ENCODE measurements at regions not wholly inside any gene's neighbourhood (a gene's known extent, or its start where the extent isn't known, plus 50 kb on each side); places are given as distances from the start of the nearest gene placed in this dataset.

- no peak for DNase-seq
Measured at GRCh38 chr2:422676-423435, 135.0 kb upstream of the ALKAL2 start.

GRCh38 chr2:421406-421805 is 133.5 kb upstream of the ALKAL2 start:
- no peak for DNase-seq

DNA sequence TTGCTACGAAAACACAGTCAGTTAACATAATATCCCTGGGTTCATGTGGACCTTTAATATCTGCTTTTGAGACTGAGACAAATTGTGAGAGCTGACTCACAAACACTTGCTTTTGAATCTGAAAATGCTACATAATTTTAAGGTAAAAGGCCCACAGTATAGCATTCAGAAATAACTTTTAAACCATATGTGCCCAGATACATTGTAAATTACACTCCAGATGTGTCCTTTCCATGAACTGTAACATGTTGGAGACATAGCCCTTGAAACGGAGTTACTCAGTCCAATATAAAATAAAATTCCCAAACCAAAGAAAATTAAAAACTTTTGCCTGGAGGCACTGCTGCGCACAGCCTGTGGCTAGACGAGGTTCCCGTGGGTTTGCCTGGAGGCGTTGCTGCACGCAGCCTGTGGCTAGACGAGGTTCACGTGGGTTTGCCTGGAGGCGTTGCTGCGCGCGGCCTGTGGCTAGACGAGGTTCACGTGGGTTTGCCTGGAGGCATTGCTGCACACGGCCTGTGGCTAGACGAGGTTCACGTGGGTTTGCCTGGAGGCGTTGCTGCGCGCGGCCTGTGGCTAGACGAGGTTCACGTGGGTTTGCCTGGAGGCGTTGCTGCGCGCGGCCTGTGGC is 131.9 kb upstream of the ALKAL2 start:
- no peak for DNase-seq

DNA sequence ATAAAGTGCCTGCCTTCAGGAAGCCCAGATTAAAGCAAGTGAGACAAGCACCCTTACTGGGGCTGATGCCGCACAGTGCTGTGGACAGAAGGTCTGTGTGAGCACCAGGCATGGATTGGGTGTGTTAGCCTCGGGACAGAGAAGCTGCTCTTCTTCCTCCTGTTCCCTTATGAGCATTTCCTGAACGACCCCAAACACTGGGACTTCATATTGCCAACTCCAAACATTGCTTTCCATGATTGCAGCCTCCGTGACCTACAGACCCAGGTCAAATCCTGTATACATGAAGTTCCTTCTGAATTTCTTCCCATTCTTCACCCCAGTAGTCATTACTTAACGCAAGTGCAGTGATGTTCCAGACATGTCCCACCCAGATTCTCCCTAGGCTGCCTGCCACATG is 129.8 kb upstream of the ALKAL2 start:
- no peak for DNase-seq

DNA sequence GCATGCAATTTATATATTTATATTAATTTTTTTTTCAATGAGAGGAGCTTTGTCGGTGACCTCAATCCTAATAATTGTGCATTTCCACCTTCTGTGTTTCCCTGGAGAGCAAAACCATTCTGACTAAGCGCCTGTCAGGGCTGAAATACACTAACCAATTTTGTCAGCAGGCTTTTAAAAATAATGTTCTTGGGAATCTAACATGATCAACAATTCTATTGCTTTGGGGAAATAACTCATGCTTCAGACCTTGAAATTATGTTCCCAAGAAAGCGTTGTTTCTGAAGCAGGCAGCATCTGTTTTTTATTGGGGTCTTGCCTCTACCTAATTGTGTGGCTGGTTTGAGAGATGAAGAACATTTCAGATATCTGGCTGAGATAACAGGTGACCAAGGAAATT is 129.1 kb upstream of the ALKAL2 start:
- no peak for DNase-seq

GRCh38 chr2:415986-416610 is 128.2 kb upstream of the ALKAL2 start:
- no peak for DNase-seq

DNA sequence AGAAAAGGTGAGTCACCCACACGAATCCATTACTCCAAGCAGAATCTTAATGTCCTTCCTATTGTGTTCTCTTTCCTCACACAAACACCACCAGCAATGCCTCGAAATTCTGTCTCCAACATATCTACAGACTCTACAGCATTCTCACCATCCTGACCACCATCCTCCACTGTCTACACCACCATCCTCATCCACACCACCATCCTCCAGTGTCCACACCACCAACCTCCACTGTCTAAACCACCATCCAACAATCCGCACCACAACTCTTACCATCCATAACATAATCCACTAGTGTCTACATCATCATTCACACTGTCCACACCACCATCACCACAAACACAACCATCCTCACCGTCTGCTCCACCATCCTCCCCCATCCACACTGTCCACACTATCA is 121.6 kb upstream of the ALKAL2 start:
- DNase-seq, result no peak

- no peak for DNase-seq
Measured at GRCh38 chr2:407630-408029, 119.7 kb upstream of the ALKAL2 start.

DNA sequence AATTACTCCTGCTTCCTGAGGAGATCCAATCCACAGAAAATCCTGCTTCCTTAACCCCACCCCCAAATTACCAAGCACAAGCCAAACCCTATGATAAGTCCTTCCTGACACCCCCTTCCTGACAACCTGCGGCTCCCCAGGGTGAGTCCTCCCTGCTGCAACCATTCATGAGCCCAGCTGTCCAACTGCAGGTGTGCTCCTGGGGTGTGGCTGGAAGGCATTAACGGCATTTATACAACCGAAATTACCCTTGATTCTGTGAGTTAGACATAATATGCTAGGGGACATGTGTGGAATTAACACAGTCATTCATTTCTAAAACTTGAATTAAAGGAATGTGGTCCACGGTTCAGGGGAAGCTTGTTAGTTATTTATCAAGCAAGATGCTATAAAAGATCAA is 119.0 kb upstream of the ALKAL2 start:
- DNase-seq, result no peak

- DNase-seq, result no peak
Measured at GRCh38 chr2:406231-406630, 118.3 kb upstream of the ALKAL2 start.

GRCh38 chr2:404581-404980 is 116.7 kb upstream of the ALKAL2 start:
- DNase-seq, result no peak

GRCh38 chr2:403682-404081 is 115.8 kb upstream of the ALKAL2 start:
- no peak for DNase-seq

DNA sequence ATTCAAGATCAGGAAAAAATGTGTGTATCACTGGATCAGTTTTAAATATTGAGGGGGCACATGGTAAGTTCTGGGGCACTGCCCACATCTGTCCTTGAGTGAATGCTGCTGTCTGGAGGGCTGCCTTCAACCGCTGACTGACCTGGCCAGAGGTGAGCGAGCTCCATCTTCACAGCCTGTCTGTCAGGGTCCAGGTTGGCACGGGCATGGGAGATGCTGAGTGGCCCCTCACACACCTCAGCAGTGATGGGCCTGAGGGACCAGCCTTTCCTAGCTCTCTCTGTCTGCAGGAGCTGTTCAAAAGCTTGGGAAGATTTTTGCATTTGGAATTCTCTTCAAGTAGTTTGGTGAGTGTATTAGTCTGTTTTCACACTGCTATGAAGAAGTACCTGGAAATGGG is 114.8 kb upstream of the ALKAL2 start:
- no peak for DNase-seq

GRCh38 chr2:402206-402605 is 114.3 kb upstream of the ALKAL2 start:
- no peak for DNase-seq

GRCh38 chr2:401019-401679 is 113.3 kb upstream of the ALKAL2 start:
- DNase-seq, result no peak

DNA sequence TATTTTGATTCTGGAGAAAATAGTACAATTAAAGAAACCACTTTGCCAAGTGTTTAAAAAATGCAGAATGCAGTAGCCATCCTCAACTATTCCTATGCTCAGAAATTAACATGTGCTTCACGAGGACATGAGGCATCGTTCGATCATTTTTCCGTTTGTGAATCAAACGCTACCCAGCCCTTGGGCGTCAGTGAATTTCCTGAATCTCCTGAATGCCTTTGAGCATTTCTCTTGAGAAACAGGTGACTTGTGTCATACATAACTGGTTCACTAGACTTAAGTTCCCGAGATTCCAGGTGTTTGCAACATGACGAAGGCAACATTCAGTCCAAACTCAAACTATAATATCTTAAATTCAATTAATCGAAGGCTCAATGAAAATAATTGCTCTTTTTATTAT is 110.0 kb upstream of the ALKAL2 start:
- no peak for DNase-seq

- DNase-seq, result no peak
Measured at GRCh38 chr2:397521-397920, 109.6 kb upstream of the ALKAL2 start.

DNA sequence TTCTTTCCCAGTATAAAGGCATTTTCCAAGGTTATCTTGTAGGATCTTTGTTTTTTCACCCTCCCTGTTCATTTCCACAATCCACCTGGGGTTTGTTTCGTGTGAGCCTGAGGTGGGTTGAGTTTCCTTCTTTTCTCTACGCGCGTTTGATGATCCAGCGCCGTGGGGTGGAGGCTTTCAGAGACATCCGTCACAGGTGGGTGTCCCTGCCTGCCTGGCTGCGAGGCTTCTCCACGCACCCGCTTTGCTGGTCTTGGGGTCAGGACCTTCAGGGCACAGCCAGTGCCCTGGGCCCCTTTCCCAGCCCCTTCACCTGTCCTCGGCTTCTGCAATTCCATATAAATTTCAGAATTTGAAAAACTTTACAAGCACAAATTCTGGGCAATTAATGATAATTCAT is 109.0 kb upstream of the ALKAL2 start:
- DNase-seq, result no peak

DNA sequence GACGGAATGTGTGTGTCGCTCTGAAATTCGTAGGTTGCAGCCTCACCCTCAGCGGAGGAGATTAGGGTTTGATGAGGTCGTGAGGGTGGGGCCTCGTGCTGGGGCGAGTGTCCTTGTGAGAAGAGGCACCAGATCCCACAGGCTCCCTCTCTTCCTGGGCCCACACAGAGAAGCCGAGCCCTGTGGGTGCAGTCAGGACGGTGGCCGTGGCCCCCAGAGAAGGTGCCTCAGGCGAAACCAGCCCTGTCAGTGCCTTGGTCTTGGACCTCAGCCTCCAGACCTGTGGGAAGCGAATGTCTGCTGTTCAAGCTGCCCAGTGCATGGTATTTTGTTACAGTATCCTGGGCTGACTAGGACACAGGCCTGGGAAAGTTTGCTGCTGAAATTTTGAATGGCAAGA is 108.0 kb upstream of the ALKAL2 start:
- no peak for DNase-seq

DNA sequence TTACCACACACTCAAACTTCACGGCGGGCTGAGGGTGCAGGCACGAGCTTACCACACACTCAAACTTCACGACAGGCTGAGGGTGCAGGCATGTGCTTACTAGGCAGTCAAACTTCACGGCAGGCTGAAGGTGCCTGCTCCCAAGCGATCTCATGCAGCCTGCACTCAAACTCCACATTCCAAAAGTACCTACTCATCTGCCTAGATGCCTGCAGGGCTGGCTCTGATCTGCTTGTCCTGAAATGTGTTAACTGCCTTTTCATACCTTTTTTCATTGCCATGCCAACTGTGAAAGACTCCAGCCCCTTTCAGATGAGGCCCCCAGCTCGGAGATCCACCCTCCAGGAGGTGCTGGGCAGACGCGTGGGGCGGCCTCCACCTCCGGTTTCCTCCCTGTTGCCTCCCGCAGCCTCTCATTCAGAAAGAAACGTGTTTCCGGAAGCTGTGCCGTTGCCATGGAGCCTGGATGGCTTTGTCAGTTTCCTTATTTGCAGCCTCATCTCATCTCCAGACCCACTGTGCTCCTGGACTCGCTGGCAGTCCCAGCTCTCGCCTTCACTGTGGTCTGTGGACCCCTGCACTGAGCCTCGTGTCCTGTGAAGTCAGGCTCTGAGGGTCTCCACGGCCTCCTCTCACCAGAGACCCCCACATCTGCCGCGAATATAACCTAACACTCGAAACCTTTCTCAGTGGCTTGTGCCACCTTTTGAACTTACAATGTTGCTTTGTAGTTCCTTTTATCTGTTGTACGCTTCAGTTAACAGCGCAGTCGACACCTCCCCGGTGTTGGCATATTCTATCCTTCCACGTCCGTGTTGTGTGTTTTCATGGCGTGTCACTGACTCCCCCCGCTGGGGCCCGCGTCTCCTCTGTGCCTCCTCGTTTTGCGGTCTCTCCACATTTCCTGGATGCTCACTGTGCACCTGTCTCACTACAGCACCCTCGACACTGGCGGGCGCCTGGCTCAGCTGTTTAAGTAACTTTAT is 106.1 kb upstream of the ALKAL2 start:
- DNase-seq, result no peak

DNA sequence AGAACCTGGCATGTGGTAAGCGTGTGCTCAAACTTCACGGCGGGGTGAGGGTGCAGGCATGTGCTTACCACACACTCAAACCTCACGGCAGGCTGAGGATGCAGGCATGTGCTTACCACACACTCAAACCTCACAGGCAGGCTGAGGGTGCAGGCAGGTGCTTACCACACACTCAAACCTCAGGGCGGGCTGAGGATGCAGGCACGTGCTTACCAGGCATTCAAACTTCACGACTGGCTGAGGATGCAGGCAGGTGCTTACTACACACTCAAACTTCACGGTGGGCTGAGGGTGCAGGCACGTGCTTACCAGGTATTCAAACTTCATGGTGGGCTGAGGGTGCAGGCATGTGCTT is 105.0 kb upstream of the ALKAL2 start:
- DNase-seq, result no peak

- DNase-seq, result no peak
Measured at GRCh38 chr2:392181-392925, 104.5 kb upstream of the ALKAL2 start.
